HG03469 (cell line): ENCODE measurements at regions not wholly inside any gene's neighbourhood (a gene's known extent, or its start where the extent isn't known, plus 50 kb on each side); places are given as distances from the start of the nearest gene placed in this dataset.
A peak's percentile ranks its signal among the peaks of the same experiment; 100 is the strongest.
"Not testable (repeated sequence)": the region's sequence is repeated elsewhere in the genome, so short reads cannot be mapped to it uniquely, and the experiment has no call there.

Experiments
- ATAC-seq: cut with Tn5 transposase; IDR thresholded peaks from one replicate; pipeline ENCODE4 v1.9.1; 2021; ENCODE audit warnings: mild to moderate bottlenecking, moderate library complexity, moderate number of reproducible peaks; ENCODE audit not compliant: unreplicated experiment

- ATAC-seq: no peak
These were observed 491.0 kb downstream of the SOX11 start for GRCh38 chr2:6183226-6183625.

- ATAC-seq: no peak
These were observed 492.5 kb downstream of the SOX11 start for GRCh38 chr2:6184532-6185292.

GRCh38 chr2:6186332-6187151, 494.4 kb downstream of the SOX11 start:
- no peak for ATAC-seq

GRCh38 chr2:6196449-6196848, 504.3 kb downstream of the SOX11 start:
- ATAC-seq: no peak

- not testable (repeated sequence) for ATAC-seq
These were observed 506.3 kb downstream of the SOX11 start for GRCh38 chr2:6198370-6198919.

GRCh38 chr2:6202756-6203155, 510.6 kb downstream of the SOX11 start:
- ATAC-seq: no peak

GRCh38 chr2:6203291-6203959, 511.2 kb downstream of the SOX11 start:
- ATAC-seq: no peak

GRCh38 chr2:6206882-6207281, 514.7 kb downstream of the SOX11 start:
- ATAC-seq: no peak

GRCh38 chr2:6211236-6211635, 519.1 kb downstream of the SOX11 start:
- no peak for ATAC-seq

GRCh38 chr2:6212491-6212890, 520.3 kb downstream of the SOX11 start:
- ATAC-seq: no peak

- ATAC-seq: no peak
These were observed 521.0 kb downstream of the SOX11 start for GRCh38 chr2:6213056-6213780.

GRCh38 chr2:6214471-6214870, 522.3 kb downstream of the SOX11 start:
- no peak for ATAC-seq

GRCh38 chr2:6215053-6215452, 522.9 kb downstream of the SOX11 start:
- ATAC-seq: no peak

GRCh38 chr2:6216234-6216633, 524.0 kb downstream of the SOX11 start:
- ATAC-seq: no peak

GRCh38 chr2:6218926-6219325, 526.7 kb downstream of the SOX11 start:
- no peak for ATAC-seq

GRCh38 chr2:6219906-6220305, 527.7 kb downstream of the SOX11 start:
- no peak for ATAC-seq

GRCh38 chr2:6222296-6222695, 530.1 kb downstream of the SOX11 start:
- ATAC-seq: no peak

GRCh38 chr2:6224267-6224666, 532.1 kb downstream of the SOX11 start:
- ATAC-seq: peak; percentile 90

- no peak for ATAC-seq
These were observed 536.1 kb downstream of the SOX11 start for GRCh38 chr2:6228251-6228650.

- no peak for ATAC-seq
These were observed 539.0 kb downstream of the SOX11 start for GRCh38 chr2:6231166-6231565.

- no peak for ATAC-seq
These were observed 541.8 kb downstream of the SOX11 start for GRCh38 chr2:6233993-6234392.
